Parathyroid adenoma (tissue), 2 donors: ENCODE measurements at regions not wholly inside any gene's neighbourhood (a gene's known extent, or its start where the extent isn't known, plus 50 kb on each side); places are given as distances from the start of the nearest gene placed in this dataset.

Experiments used
- H2AFZ ChIP-seq: fragments of 300-600 bp; sonication (generic); one replicate; pipeline ENCODE4 v1.7.0; 2017; ENCODE audit warnings: antibody characterized with exemption, mild to moderate bottlenecking
- H3K27ac ChIP-seq: fragments of 300-600 bp; sonication (generic); one replicate; pipeline ENCODE4 v1.7.0; 2017
- H3K27me3 ChIP-seq: fragments of 300-600 bp; sonication (generic); one replicate; pipeline ENCODE4 v1.7.0; 2017; ENCODE audit warnings: low read length; ENCODE audit not compliant: control insufficient read depth, insufficient read depth
- H3K36me3 ChIP-seq: fragments of 300-600 bp; sonication (generic); one replicate; pipeline ENCODE4 v1.7.0; 2017; ENCODE audit warnings: low read length; ENCODE audit not compliant: control insufficient read depth, insufficient read depth
- H3K4me1 ChIP-seq: fragments of 300-600 bp; sonication (generic); one replicate; pipeline ENCODE4 v1.7.0; 2017; ENCODE audit warnings: control low read depth
- H3K4me2 ChIP-seq: fragments of 300-600 bp; sonication (generic); one replicate; pipeline ENCODE4 v1.7.0; 2017; ENCODE audit warnings: low read length
- H3K4me3 ChIP-seq: fragments of 300-600 bp; sonication (generic); one replicate; pipeline ENCODE4 v1.7.0; 2017; ENCODE audit warnings: low read depth, low read length
- H3K79me2 ChIP-seq: fragments of 300-600 bp; sonication (generic); one replicate; pipeline ENCODE4 v1.7.0; 2017; ENCODE audit warnings: control low read depth
- H3K9ac ChIP-seq: fragments of 300-600 bp; sonication (generic); one replicate; pipeline ENCODE4 v1.7.0; 2017; ENCODE audit warnings: mild to moderate bottlenecking
- H3K9me3 ChIP-seq: fragments of 300-600 bp; sonication (generic); one replicate; pipeline ENCODE4 v1.7.0; 2017; ENCODE audit warnings: low read length; ENCODE audit not compliant: control insufficient read depth
- TF ChIP-seq, protein P1 (sequence below): fragments of 300-600 bp; sonication (generic); IDR thresholded peaks from one replicate; pipeline ENCODE4 v1.7.0; 2017; ENCODE audit warnings: antibody characterized with exemption, mild to moderate bottlenecking
- donor health status: primary hyperparathyroidism.

DNA sequence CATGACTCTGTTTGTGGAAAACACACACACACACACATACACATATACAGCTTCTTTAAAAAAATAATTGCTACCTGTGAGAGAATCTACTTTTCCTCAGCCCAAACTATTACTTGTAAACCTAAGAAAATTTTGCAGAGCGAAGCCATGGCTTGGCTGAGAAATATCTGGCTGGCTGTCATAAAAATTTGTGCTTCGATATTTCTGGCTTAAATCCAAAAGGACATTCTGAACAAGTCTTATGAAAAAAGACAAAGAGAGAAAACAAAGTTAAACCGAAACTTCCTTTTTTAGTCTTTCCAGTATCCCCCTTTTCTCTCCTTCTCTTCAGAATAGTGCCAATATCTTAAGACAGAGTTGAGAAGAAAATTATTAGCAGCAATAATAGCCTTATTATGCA, 2048.0 kb downstream of the SUCLG1 start:
- no peaks in the 10 kb centered on the region for H3K36me3 ChIP-seq
- no peak overlapping the region for H3K9ac ChIP-seq
- H3K79me2 ChIP-seq, result no peaks in the 10 kb centered on the region
- TF ChIP-seq, protein P1, sequence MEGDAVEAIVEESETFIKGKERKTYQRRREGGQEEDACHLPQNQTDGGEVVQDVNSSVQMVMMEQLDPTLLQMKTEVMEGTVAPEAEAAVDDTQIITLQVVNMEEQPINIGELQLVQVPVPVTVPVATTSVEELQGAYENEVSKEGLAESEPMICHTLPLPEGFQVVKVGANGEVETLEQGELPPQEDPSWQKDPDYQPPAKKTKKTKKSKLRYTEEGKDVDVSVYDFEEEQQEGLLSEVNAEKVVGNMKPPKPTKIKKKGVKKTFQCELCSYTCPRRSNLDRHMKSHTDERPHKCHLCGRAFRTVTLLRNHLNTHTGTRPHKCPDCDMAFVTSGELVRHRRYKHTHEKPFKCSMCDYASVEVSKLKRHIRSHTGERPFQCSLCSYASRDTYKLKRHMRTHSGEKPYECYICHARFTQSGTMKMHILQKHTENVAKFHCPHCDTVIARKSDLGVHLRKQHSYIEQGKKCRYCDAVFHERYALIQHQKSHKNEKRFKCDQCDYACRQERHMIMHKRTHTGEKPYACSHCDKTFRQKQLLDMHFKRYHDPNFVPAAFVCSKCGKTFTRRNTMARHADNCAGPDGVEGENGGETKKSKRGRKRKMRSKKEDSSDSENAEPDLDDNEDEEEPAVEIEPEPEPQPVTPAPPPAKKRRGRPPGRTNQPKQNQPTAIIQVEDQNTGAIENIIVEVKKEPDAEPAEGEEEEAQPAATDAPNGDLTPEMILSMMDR, result no peak
- no peaks in the 10 kb centered on the region for H3K9me3 ChIP-seq
- H3K4me3 ChIP-seq, result no peak overlapping the region
- H2AFZ ChIP-seq, result no peak overlapping the region
- no peaks in the 10 kb centered on the region for H3K27me3 ChIP-seq
- H3K27ac ChIP-seq, result no peak overlapping the region
- H3K4me2 ChIP-seq, result no peak overlapping the region
- no peaks in the 10 kb centered on the region for H3K4me1 ChIP-seq

DNA sequence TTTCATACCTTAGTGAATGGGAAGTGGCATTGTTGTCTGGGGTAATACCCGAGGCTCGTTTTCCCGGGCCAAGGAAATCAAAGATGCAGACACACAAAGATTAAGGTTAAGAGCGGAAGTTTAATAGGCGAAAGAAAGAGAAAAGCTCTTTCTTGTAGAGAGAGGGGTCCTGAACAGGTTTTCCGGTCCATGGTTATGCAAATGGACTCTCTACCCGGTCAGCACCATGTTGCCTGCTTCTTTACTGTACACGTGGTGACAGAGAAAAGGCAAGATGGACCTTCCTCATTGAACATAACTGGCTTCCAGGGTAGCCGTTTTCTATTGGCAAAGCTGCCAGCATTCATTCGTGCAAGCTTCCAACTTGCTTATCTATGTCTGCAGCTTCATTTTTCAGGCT, 2063.5 kb downstream of the SUCLG1 start:
- Histone ChIP-seq H3K9ac (no peak overlapping the region), H3K79me2 (no peaks in the 10 kb centered on the region), H3K4me2 (no peak overlapping the region), H3K4me1 (no peaks in the 10 kb centered on the region), H3K36me3 (no peaks in the 10 kb centered on the region), H3K27ac (no peak overlapping the region), H2AFZ (no peak overlapping the region), H3K27me3 (no peaks in the 10 kb centered on the region), H3K9me3 (no peaks in the 10 kb centered on the region), H3K4me3 (no peak overlapping the region)
- TF ChIP-seq, protein P1, result no peak

DNA sequence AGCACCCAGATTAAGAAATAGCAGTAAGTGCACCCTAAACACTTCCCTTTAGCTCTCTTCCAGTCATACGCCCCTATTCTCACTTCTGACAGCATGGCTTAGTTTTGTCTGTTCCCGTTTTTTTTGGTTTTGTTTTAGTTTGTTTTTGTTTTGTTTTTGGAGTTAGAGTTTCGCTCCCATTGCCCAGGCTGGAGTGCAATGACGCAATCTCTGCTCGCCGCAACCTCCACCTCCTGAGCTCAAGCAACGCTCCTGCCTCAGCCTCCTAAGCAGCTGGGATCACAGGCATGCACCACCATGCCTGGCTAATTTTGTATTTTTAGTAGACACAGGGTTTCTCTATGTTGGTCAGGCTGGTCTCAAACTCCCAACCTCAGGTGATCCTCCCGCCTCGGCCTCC, 2067.7 kb downstream of the SUCLG1 start:
- Histone ChIP-seq H3K36me3 (no peaks in the 10 kb centered on the region), H3K4me2 (no peak overlapping the region), H3K9me3 (no peaks in the 10 kb centered on the region), H3K79me2 (no peaks in the 10 kb centered on the region), H3K9ac (no peak overlapping the region), H3K27me3 (no peaks in the 10 kb centered on the region), H3K27ac (no peak overlapping the region), H3K4me3 (no peak overlapping the region), H2AFZ (no peak overlapping the region), H3K4me1 (no peaks in the 10 kb centered on the region)
- TF ChIP-seq, protein P1, result no peak

DNA sequence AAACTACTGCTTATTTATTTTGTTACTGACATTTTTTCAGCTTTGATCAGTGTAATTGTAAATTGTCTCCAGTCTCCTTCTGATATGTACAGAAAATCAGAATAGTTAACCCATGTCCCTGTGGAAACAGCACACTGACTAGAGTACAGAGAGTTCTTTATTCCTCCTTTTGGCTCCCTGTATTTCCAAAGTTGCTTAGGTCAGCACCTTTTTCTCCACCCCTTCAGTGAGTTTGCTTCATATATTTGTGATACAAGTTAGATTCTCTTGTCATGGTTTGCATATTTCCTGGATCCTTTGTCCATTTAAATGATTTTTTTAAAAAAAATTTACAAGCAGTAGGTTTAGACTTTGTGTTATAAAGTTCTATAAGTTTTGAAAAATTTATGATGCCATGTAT, 2051.1 kb upstream of the LRRTM1 start:
- no peak overlapping the region for H2AFZ ChIP-seq
- TF ChIP-seq, protein P1, result no peak
- no peak overlapping the region for H3K4me2 ChIP-seq
- no peaks in the 10 kb centered on the region for H3K9me3 ChIP-seq
- no peak overlapping the region for H3K9ac ChIP-seq
- H3K27ac ChIP-seq, result no peak overlapping the region
- no peak overlapping the region for H3K4me3 ChIP-seq
- no peaks in the 10 kb centered on the region for H3K79me2 ChIP-seq
- no peaks in the 10 kb centered on the region for H3K36me3 ChIP-seq
- H3K4me1 ChIP-seq, result no peaks in the 10 kb centered on the region
- H3K27me3 ChIP-seq, result no peaks in the 10 kb centered on the region

DNA sequence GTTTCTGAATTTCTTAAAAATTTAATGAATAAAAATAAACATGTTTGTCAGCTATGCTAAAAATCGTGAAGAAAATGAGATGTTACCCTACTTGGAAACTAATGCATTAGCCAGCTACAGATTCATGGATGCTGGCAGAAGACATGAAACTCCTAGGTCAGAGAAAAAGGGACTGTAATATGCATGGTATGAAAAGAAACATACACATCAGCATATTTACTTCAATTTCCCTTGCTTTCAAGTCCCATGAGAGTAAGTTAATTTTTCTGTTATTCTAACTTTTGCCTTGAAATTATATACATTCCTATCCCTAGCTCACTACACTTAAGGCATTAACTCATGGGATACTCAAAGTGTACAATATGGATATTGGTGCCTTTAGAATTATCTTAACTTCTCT, 2041.4 kb upstream of the LRRTM1 start:
- Histone ChIP-seq H3K4me2 (no peak overlapping the region), H3K4me1 (no peaks in the 10 kb centered on the region), H3K4me3 (no peak overlapping the region), H3K27ac (no peak overlapping the region), H3K36me3 (no peaks in the 10 kb centered on the region), H3K27me3 (no peaks in the 10 kb centered on the region), H2AFZ (no peak overlapping the region), H3K79me2 (no peaks in the 10 kb centered on the region), H3K9me3 (no peaks in the 10 kb centered on the region), H3K9ac (no peak overlapping the region)
- TF ChIP-seq, protein P1, result no peak
